DND-41 (cell line): ENCODE measurements at regions not wholly inside any gene's neighbourhood (a gene's known extent, or its start where the extent isn't known, plus 50 kb on each side); places are given as distances from the start of the nearest gene placed in this dataset.

Experiments used
- EZH2 ChIP-seq: IDR thresholded peaks from 3 replicates; pipeline ENCODE4 v1.6.1; 2012; ENCODE audit warnings: borderline replicate concordance, low read depth, mild to moderate bottlenecking, moderate library complexity, low read length, inconsistent platforms; ENCODE audit not compliant: severe bottlenecking
- TF ChIP-seq, protein P1 (sequence below): IDR thresholded peaks from 2 replicates; pipeline ENCODE4 v1.5.1; 2012; ENCODE audit warnings: borderline replicate concordance, low read length, moderate library complexity, mild to moderate bottlenecking; ENCODE audit not compliant: poor library complexity, severe bottlenecking; ENCODE audit errors: extremely low read depth

- TF ChIP-seq, protein P1, sequence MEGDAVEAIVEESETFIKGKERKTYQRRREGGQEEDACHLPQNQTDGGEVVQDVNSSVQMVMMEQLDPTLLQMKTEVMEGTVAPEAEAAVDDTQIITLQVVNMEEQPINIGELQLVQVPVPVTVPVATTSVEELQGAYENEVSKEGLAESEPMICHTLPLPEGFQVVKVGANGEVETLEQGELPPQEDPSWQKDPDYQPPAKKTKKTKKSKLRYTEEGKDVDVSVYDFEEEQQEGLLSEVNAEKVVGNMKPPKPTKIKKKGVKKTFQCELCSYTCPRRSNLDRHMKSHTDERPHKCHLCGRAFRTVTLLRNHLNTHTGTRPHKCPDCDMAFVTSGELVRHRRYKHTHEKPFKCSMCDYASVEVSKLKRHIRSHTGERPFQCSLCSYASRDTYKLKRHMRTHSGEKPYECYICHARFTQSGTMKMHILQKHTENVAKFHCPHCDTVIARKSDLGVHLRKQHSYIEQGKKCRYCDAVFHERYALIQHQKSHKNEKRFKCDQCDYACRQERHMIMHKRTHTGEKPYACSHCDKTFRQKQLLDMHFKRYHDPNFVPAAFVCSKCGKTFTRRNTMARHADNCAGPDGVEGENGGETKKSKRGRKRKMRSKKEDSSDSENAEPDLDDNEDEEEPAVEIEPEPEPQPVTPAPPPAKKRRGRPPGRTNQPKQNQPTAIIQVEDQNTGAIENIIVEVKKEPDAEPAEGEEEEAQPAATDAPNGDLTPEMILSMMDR: no peak
- no peak for TF ChIP-seq EZH2
These were observed 1280.8 kb downstream of the PCDH7 start for GRCh38 chr4:32000846-32001488.
